ENCODE measurements at regions not wholly inside any gene's neighbourhood (a gene's known extent, or its start where the extent isn't known, plus 50 kb on each side); places are given as distances from the start of the nearest gene placed in this dataset.

DNA sequence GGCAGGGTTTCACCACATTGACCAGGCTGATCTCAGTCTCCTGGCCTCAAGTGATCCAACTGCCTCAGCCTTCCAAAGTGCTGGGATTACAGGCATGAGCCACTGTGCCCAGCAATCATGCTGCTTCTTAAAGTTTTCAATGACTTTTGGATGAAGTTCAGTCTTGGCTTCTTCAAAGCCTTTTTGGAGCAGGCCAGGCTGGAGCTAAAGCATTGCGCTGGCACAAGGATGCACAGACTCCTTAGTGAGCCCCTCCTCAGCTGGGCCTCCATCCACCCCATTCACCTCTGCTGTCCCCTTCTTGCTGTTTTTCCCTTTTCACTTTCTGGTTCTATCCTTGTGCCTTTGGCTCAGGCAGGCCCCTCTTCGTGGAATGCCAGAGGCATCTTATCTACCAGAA is 638.6 kb downstream of the TYW1 start:
- no peak overlapping the region for H4K5ac ChIP-seq (ENCODE audit: insufficient read length, low read depth, low read length)
- H3K4me3 ChIP-seq (ENCODE audit: extremely low read depth in 1 of 4, insufficient read depth in 2 of 4, low read depth in 3 of 4, low read length in 4 of 4): no peak overlapping the region
- no peak overlapping the region for H2AFZ ChIP-seq (ENCODE audit: low read length)
- ChIA-PET CTCF (ENCODE audit: partially characterized antibody) (interaction anchor here (0.7 to 3.4 kb wide), 3 partner anchors 10 to 570 kb away, joined by 3 to 18 read pairs (median 3); no protein-coding TSS in a partner anchor), POLR2A (ENCODE audit: partially characterized antibody) (no interaction called here)
- H3K4me2 ChIP-seq (ENCODE audit: insufficient read depth in 1 of 2, low read depth in 2 of 2, low read length in 2 of 2): no peak overlapping the region
- no peak overlapping the region for H3K18ac ChIP-seq (ENCODE audit: extremely low read depth, low read length)
- H4K20me1 ChIP-seq (replicated peaks in 1 of 2; ENCODE audit: control insufficient read depth in 1 of 2, insufficient read depth in 2 of 2, low read length in 2 of 2): no peaks in the 10 kb centered on the region
- no peak overlapping the region for H2BK15ac ChIP-seq (ENCODE audit: low read length)
- H3K9ac ChIP-seq (replicated peaks in 1 of 4; ENCODE audit: extremely low read depth in 1 of 4, low read depth in 3 of 4, low read length in 3 of 4): no peak overlapping the region
- no peak overlapping the region for H2BK12ac ChIP-seq (ENCODE audit: low read depth, low read length)
- H3K27ac ChIP-seq (ENCODE audit: low read depth, low read length): no peak overlapping the region
- no peaks in the 10 kb centered on the region for H3K79me2 ChIP-seq (ENCODE audit: control insufficient read depth in 1 of 2, insufficient read depth in 2 of 2, low read length in 2 of 2)
- no peak overlapping the region for H3K56ac ChIP-seq (replicated peaks; ENCODE audit: insufficient read length, low read depth, low read length)
- no peak overlapping the region for H4K91ac ChIP-seq (replicated peaks; ENCODE audit: insufficient read length, low read length)
- no peaks in the 10 kb centered on the region for H3K27me3 ChIP-seq (replicated peaks in 1 of 4; ENCODE audit: control insufficient read depth in 3 of 4, extremely low read depth in 1 of 4, insufficient read depth in 3 of 4, low read length in 3 of 4)
- no peak overlapping the region for H3K14ac ChIP-seq (ENCODE audit: insufficient read length)
- no peak overlapping the region for H4K8ac ChIP-seq (ENCODE audit: extremely low read depth, insufficient read depth, low read length)
- FAIRE-seq (no peak), DNase-seq (ENCODE audit: low read depth in 1 of 2, low spot score in 2 of 2) (no peak)
- no peak overlapping the region for H3K4ac ChIP-seq (replicated peaks; ENCODE audit: insufficient read length, low read depth, low read length)
- no peak overlapping the region for H2AK5ac ChIP-seq (ENCODE audit: low read depth, low read length)
- H3K4me1 ChIP-seq (replicated peaks in 1 of 4; ENCODE audit: control insufficient read depth in 3 of 4, insufficient read depth in 4 of 4, low read length in 3 of 4): no peaks in the 10 kb centered on the region
- no peaks in the 10 kb centered on the region for H3K36me3 ChIP-seq (ENCODE audit: control insufficient read depth in 2 of 4, insufficient read depth in 4 of 4, low read length in 3 of 4)
- no peak overlapping the region for H2BK120ac ChIP-seq (replicated peaks; ENCODE audit: low read depth, low read length)
- no peak overlapping the region for H2BK5ac ChIP-seq (ENCODE audit: low read depth, low read length)
- WGBS, 2 experiments (ENCODE audit: extremely low coverage in 1 of 2, insufficient coverage in 1 of 2, insufficient read length in 1 of 2, insufficient replicate concordance in 2 of 2, low coverage in 1 of 2, low lambda C conversion rate in 2 of 2, missing lambda C conversion rate in 1 of 2): 84% methylated on average over 2 of the region's 2 CpGs; no CpG with 5 or more reads in 1 of the 2 experiments
- H3K9me3 ChIP-seq (ENCODE audit: insufficient read depth in 2 of 2, low read depth in 1 of 2, low read length in 1 of 2): no peaks in the 10 kb centered on the region
- H3K23me2 ChIP-seq (ENCODE audit: low read depth, low read length): peaks cover 2% of the 10 kb centered on the region
- no peaks in the 10 kb centered on the region for H3K79me1 ChIP-seq (ENCODE audit: low read depth, low read length)
- no peak overlapping the region for H3K23ac ChIP-seq (ENCODE audit: insufficient read length)
- no peak overlapping the region for H2BK20ac ChIP-seq (ENCODE audit: low read length)
- TF ChIP-seq, protein P1, sequence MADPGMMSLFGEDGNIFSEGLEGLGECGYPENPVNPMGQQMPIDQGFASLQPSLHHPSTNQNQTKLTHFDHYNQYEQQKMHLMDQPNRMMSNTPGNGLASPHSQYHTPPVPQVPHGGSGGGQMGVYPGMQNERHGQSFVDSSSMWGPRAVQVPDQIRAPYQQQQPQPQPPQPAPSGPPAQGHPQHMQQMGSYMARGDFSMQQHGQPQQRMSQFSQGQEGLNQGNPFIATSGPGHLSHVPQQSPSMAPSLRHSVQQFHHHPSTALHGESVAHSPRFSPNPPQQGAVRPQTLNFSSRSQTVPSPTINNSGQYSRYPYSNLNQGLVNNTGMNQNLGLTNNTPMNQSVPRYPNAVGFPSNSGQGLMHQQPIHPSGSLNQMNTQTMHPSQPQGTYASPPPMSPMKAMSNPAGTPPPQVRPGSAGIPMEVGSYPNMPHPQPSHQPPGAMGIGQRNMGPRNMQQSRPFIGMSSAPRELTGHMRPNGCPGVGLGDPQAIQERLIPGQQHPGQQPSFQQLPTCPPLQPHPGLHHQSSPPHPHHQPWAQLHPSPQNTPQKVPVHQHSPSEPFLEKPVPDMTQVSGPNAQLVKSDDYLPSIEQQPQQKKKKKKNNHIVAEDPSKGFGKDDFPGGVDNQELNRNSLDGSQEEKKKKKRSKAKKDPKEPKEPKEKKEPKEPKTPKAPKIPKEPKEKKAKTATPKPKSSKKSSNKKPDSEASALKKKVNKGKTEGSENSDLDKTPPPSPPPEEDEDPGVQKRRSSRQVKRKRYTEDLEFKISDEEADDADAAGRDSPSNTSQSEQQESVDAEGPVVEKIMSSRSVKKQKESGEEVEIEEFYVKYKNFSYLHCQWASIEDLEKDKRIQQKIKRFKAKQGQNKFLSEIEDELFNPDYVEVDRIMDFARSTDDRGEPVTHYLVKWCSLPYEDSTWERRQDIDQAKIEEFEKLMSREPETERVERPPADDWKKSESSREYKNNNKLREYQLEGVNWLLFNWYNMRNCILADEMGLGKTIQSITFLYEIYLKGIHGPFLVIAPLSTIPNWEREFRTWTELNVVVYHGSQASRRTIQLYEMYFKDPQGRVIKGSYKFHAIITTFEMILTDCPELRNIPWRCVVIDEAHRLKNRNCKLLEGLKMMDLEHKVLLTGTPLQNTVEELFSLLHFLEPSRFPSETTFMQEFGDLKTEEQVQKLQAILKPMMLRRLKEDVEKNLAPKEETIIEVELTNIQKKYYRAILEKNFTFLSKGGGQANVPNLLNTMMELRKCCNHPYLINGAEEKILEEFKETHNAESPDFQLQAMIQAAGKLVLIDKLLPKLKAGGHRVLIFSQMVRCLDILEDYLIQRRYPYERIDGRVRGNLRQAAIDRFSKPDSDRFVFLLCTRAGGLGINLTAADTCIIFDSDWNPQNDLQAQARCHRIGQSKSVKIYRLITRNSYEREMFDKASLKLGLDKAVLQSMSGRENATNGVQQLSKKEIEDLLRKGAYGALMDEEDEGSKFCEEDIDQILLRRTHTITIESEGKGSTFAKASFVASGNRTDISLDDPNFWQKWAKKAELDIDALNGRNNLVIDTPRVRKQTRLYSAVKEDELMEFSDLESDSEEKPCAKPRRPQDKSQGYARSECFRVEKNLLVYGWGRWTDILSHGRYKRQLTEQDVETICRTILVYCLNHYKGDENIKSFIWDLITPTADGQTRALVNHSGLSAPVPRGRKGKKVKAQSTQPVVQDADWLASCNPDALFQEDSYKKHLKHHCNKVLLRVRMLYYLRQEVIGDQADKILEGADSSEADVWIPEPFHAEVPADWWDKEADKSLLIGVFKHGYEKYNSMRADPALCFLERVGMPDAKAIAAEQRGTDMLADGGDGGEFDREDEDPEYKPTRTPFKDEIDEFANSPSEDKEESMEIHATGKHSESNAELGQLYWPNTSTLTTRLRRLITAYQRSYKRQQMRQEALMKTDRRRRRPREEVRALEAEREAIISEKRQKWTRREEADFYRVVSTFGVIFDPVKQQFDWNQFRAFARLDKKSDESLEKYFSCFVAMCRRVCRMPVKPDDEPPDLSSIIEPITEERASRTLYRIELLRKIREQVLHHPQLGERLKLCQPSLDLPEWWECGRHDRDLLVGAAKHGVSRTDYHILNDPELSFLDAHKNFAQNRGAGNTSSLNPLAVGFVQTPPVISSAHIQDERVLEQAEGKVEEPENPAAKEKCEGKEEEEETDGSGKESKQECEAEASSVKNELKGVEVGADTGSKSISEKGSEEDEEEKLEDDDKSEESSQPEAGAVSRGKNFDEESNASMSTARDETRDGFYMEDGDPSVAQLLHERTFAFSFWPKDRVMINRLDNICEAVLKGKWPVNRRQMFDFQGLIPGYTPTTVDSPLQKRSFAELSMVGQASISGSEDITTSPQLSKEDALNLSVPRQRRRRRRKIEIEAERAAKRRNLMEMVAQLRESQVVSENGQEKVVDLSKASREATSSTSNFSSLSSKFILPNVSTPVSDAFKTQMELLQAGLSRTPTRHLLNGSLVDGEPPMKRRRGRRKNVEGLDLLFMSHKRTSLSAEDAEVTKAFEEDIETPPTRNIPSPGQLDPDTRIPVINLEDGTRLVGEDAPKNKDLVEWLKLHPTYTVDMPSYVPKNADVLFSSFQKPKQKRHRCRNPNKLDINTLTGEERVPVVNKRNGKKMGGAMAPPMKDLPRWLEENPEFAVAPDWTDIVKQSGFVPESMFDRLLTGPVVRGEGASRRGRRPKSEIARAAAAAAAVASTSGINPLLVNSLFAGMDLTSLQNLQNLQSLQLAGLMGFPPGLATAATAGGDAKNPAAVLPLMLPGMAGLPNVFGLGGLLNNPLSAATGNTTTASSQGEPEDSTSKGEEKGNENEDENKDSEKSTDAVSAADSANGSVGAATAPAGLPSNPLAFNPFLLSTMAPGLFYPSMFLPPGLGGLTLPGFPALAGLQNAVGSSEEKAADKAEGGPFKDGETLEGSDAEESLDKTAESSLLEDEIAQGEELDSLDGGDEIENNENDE (IDR thresholded peaks at IDR 0.05; ENCODE audit: insufficient replicate concordance, low read length): no peak

All from H1 (cell line).